ENCODE measurements at regions not wholly inside any gene's neighbourhood (a gene's known extent, or its start where the extent isn't known, plus 50 kb on each side); places are given as distances from the start of the nearest gene placed in this dataset.

DNA sequence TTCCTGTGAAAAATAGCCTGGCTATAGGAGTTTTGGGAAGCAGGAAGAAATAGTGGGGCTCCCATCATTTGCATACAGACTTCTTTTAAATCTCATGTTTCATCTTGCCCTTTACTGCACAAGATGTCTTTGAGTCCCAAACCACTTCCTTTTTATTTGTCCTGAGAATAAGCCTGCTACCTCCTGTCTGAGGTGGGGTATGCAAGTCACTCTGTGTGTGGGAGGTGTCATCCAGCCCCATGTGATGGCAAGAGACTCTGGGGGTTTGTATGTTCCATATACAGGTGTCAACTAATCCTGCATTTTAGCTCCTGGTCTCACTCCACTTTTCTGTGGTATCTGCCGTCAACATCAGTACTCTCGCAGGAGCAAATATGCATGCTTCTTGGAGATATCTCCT is 102.0 kb downstream of the OTOL1 start:
- Histone ChIP-seq H3K27me3 (ENCODE audit: insufficient read depth, low read length) (no peaks in the 10 kb centered on the region), H3K4me3 (replicated peaks in 1 of 2; ENCODE audit: low read depth in 1 of 2, low read length in 2 of 2) (no peak overlapping the region), H3K4me1 (ENCODE audit: control insufficient read depth in 1 of 2, insufficient read depth in 2 of 2, low read length in 2 of 2) (no peaks in the 10 kb centered on the region), H2AFZ (ENCODE audit: low read depth, low read length, poor library complexity, severe bottlenecking) (no peak overlapping the region), H3K27ac (ENCODE audit: low read depth, low read length) (no peak overlapping the region), H3K4me2 (ENCODE audit: low read length) (no peak overlapping the region), H3K79me2 (ENCODE audit: insufficient read depth, low read length) (no peaks in the 10 kb centered on the region), H3K9me2 (ENCODE audit: insufficient read depth) (no peaks in the 10 kb centered on the region; the same call in 1 of the 2 replicates), H3K9ac (ENCODE audit: low read length) (no peak overlapping the region), H3K9me3 (ENCODE audit: control insufficient read depth in 1 of 2, insufficient read depth in 1 of 2, low read depth in 1 of 2, low read length in 2 of 2) (no peaks in the 10 kb centered on the region), H4K20me1 (ENCODE audit: insufficient read depth) (no peaks in the 10 kb centered on the region), H3K36me3 (ENCODE audit: control insufficient read depth in 1 of 2, insufficient read depth in 2 of 2, low read length in 2 of 2) (no peaks in the 10 kb centered on the region)
- RAD21 ChIA-PET (ENCODE audit: low non-redundant PET in 1 of 2, low total read pairs in 2 of 2, uncharacterized antibody in 2 of 2, unreplicated experiment in 2 of 2), result no interaction called here
- TF ChIP-seq POLR2AphosphoS5 (IDR thresholded peaks at IDR 0.05; ENCODE audit: low read depth, low read length) (no peak), CBX3 (IDR thresholded peaks at IDR 0.05; ENCODE audit: low read depth) (no peak), ATF3 (IDR thresholded peaks at IDR 0.05) (no peak), RAD21 (IDR thresholded peaks at IDR 0.05; ENCODE audit: low read depth) (no peak), ZFX (IDR thresholded peaks at IDR 0.05) (no peak), ZBTB33 (IDR thresholded peaks at IDR 0.05; ENCODE audit: extremely low read depth, insufficient replicate concordance, low read length) (no peak), YY1 (IDR thresholded peaks at IDR 0.05; ENCODE audit: extremely low read depth, insufficient replicate concordance, low read depth, low read length) (no peak), ELF1 (IDR thresholded peaks at IDR 0.05; ENCODE audit: borderline replicate concordance, low read depth) (no peak), EGR1 (IDR thresholded peaks at IDR 0.05; ENCODE audit: low read depth) (no peak), POLR2A (IDR thresholded peaks at IDR 0.05; ENCODE audit: borderline replicate concordance, extremely low read depth, insufficient read depth, insufficient read length) (no peak), REST (IDR thresholded peaks at IDR 0.05; ENCODE audit: low read depth) (no peak)
- TF ChIP-seq, protein P1, sequence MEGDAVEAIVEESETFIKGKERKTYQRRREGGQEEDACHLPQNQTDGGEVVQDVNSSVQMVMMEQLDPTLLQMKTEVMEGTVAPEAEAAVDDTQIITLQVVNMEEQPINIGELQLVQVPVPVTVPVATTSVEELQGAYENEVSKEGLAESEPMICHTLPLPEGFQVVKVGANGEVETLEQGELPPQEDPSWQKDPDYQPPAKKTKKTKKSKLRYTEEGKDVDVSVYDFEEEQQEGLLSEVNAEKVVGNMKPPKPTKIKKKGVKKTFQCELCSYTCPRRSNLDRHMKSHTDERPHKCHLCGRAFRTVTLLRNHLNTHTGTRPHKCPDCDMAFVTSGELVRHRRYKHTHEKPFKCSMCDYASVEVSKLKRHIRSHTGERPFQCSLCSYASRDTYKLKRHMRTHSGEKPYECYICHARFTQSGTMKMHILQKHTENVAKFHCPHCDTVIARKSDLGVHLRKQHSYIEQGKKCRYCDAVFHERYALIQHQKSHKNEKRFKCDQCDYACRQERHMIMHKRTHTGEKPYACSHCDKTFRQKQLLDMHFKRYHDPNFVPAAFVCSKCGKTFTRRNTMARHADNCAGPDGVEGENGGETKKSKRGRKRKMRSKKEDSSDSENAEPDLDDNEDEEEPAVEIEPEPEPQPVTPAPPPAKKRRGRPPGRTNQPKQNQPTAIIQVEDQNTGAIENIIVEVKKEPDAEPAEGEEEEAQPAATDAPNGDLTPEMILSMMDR (IDR thresholded peaks at IDR 0.05 in 2 of 3, conservative IDR thresholded peaks at IDR 0.05 in 1 of 3; ENCODE audit: borderline replicate concordance in 1 of 3, insufficient read depth in 1 of 3, low read depth in 2 of 3, low read length in 2 of 3), result no peak
- TF ChIP-seq, protein P2, sequence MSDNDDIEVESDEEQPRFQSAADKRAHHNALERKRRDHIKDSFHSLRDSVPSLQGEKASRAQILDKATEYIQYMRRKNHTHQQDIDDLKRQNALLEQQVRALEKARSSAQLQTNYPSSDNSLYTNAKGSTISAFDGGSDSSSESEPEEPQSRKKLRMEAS (IDR thresholded peaks at IDR 0.05), result no peak
- no TSS peak for BruUV-seq (replicated peaks)
- DNase-seq (ENCODE audit: low read depth, low spot score) (no peak), ATAC-seq (no peak)
- intact Hi-C loops (cut with micrococcal nuclease), result no loop called here
- CTCF ChIA-PET, result no interaction called here
- POLR2A ChIA-PET, result no interaction called here

All from HCT116 (cell line).